Left lung (tissue), 4 donors: ENCODE measurements at regions not wholly inside any gene's neighbourhood (a gene's known extent, or its start where the extent isn't known, plus 50 kb on each side); places are given as distances from the start of the nearest gene placed in this dataset.

Source experiments
- ATAC-seq: fragments of 200-7000 bp; cut with Tn5 transposase; one replicate; pipeline ENCODE4 v1.9.1; 2020; ENCODE audit warnings: moderate library complexity
- DNase-seq, 4 donors: peaks; one replicate each; pipeline ENCODE4 v3.0.0-alpha.2; 2013 to 2020
- H3K27ac ChIP-seq, 2 donors: fragments of 200-600 bp; sonication (generic) in 1 of 2; one replicate each; pipeline versions ENCODE4 v1.5.0 to v1.8.0; 2020 to 2021
- H3K27me3 ChIP-seq, 2 donors: fragments of 200-600 bp; sonication (generic) in 1 of 2; one replicate each; pipeline versions ENCODE4 v1.5.0 to v1.8.0; 2020 to 2021
- H3K36me3 ChIP-seq, 2 donors: fragments of 200-600 bp; sonication (generic) in 1 of 2; one replicate each; pipeline versions ENCODE4 v1.5.0 to v1.8.0; 2020 to 2021
- H3K4me1 ChIP-seq, 2 donors: fragments of 200-600 bp; one replicate each; pipeline ENCODE4 v1.8.0; 2021
- H3K4me3 ChIP-seq, 2 donors: fragments of 200-600 bp; sonication (generic) in 1 of 2; one replicate each; pipeline versions ENCODE4 v1.5.0 to v1.8.0; 2020 to 2021; ENCODE audit warnings: mild to moderate bottlenecking in 1 of 2
- H3K9me3 ChIP-seq, 2 donors: fragments of 200-600 bp; sonication (generic) in 1 of 2; one replicate each; pipeline versions ENCODE4 v1.5.0 to v1.8.0; 2020 to 2021
- intact Hi-C, 2 donors: fragments of 100-400 bp; cut with DNase I; formaldehyde crosslinking; loops; one replicate each; pipeline versions ENCODE4 v1.11.2 to v1.14.2; 2022
- TF ChIP-seq, protein P1 (sequence below), 2 donors: fragments of 200-600 bp; sonication (generic) in 1 of 2; IDR thresholded peaks; one replicate each; pipeline versions ENCODE4 v1.5.0 to v1.8.0; 2021; ENCODE audit warnings: antibody characterized with exemption in 2 of 2
- donor health status: DM: no; HTN: yes; CAD: no.
- donor health status: DM: no; HTN: no; CAD: no.

DNA sequence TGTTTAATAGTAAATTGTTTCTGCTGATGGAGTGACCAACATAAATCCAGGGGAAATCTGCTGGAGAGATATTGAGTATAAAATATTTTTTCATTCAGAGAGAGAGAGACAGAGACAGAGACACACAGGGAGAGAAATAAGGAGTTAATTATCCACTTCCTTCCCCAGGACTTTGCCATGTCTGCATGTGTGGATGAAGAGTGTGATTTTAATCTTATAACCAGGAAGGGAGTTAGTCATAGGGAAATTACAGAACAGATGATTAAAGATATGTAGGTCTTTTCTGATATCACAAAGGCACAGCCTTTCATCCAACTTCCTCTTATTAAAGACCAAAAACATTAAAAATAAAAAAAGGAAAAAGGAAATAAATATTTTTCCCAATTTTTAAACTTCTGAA lies 526.3 kb downstream of the SPRY1 start:
- intact Hi-C loops: no loop called here
- ATAC-seq: no peak

GRCh38 chr4:123924536-123924935 lies 527.9 kb downstream of the SPRY1 start:
- TF ChIP-seq, protein P1, sequence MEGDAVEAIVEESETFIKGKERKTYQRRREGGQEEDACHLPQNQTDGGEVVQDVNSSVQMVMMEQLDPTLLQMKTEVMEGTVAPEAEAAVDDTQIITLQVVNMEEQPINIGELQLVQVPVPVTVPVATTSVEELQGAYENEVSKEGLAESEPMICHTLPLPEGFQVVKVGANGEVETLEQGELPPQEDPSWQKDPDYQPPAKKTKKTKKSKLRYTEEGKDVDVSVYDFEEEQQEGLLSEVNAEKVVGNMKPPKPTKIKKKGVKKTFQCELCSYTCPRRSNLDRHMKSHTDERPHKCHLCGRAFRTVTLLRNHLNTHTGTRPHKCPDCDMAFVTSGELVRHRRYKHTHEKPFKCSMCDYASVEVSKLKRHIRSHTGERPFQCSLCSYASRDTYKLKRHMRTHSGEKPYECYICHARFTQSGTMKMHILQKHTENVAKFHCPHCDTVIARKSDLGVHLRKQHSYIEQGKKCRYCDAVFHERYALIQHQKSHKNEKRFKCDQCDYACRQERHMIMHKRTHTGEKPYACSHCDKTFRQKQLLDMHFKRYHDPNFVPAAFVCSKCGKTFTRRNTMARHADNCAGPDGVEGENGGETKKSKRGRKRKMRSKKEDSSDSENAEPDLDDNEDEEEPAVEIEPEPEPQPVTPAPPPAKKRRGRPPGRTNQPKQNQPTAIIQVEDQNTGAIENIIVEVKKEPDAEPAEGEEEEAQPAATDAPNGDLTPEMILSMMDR (IDR thresholded peaks at IDR 0.05): no peak
- intact Hi-C loops: no loop called here

More for the DNA sequence above, 526.3 kb downstream of the SPRY1 start:
- TF ChIP-seq, protein P1 (IDR thresholded peaks at IDR 0.05): no peak
- Histone ChIP-seq H3K36me3 (no peaks in the 10 kb centered on the region), H3K27me3 (no peaks in the 10 kb centered on the region), H3K4me3 (no peak overlapping the region), H3K4me1 (no peaks in the 10 kb centered on the region), H3K27ac (no peak overlapping the region), H3K9me3 (no peaks in the 10 kb centered on the region)
- DNase-seq: no peak

GRCh38 chr4:123929565-123929964 lies 533.0 kb downstream of the SPRY1 start:
- DNase-seq: no peak
- no peaks in the 10 kb centered on the region for H3K4me1 ChIP-seq
- H3K27ac ChIP-seq: no peak overlapping the region
- TF ChIP-seq, protein P1 (IDR thresholded peaks at IDR 0.05): no peak
- H3K4me3 ChIP-seq: no peak overlapping the region
- no peaks in the 10 kb centered on the region for H3K36me3 ChIP-seq
- no peaks in the 10 kb centered on the region for H3K27me3 ChIP-seq
- ATAC-seq: no peak
- H3K9me3 ChIP-seq: no peaks in the 10 kb centered on the region
- intact Hi-C loops: no loop called here

More at GRCh38 chr4:123924536-123924935, 527.9 kb downstream of the SPRY1 start:
- H3K36me3 ChIP-seq: no peaks in the 10 kb centered on the region
- no peaks in the 10 kb centered on the region for H3K27me3 ChIP-seq
- H3K4me3 ChIP-seq: no peak overlapping the region
- DNase-seq: no peak
- no peak for ATAC-seq
- no peak overlapping the region for H3K27ac ChIP-seq
- H3K9me3 ChIP-seq: no peaks in the 10 kb centered on the region
- H3K4me1 ChIP-seq: no peaks in the 10 kb centered on the region

DNA sequence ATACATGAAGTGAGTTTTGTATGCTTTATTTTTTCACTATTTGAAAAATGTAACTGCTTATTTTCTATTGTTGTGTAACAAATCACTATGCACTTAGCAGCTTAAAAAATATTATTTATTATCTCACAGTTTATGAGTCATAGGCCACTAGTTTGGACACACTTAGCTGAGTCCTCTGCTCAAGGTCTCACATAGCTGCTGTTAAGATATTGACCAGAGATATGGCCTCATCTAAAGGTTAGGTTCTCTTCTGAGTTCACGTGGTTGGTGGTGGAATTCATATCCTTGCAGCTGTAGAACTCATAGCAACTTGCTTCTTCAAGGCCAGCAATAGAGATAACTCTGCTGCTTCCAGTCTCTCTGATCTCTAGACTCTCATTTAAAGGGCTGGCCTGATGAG lies 534.4 kb downstream of the SPRY1 start:
- H3K36me3 ChIP-seq: no peaks in the 10 kb centered on the region
- TF ChIP-seq, protein P1 (IDR thresholded peaks at IDR 0.05): no peak
- DNase-seq (no peak), ATAC-seq (no peak)
- H3K4me1 ChIP-seq: no peaks in the 10 kb centered on the region
- H3K27ac ChIP-seq: no peak overlapping the region
- no peaks in the 10 kb centered on the region for H3K9me3 ChIP-seq
- no peak overlapping the region for H3K4me3 ChIP-seq
- H3K27me3 ChIP-seq: no peaks in the 10 kb centered on the region
- intact Hi-C loops: no loop called here

- DNase-seq (no peak), ATAC-seq (no peak)
- TF ChIP-seq, protein P1 (IDR thresholded peaks at IDR 0.05): no peak
- H3K27ac ChIP-seq: no peak overlapping the region
- H3K27me3 ChIP-seq: no peaks in the 10 kb centered on the region
- no peaks in the 10 kb centered on the region for H3K4me1 ChIP-seq
- no peaks in the 10 kb centered on the region for H3K9me3 ChIP-seq
- intact Hi-C loops: no loop called here
- no peaks in the 10 kb centered on the region for H3K36me3 ChIP-seq
- H3K4me3 ChIP-seq: no peak overlapping the region
These were observed 537.5 kb downstream of the SPRY1 start for GRCh38 chr4:123934096-123934495.
